DOHH2 (cell line): ENCODE measurements at regions not wholly inside any gene's neighbourhood (a gene's known extent, or its start where the extent isn't known, plus 50 kb on each side); places are given as distances from the start of the nearest gene placed in this dataset.

ENCODE experiments used
- H3F3A ChIP-seq: fragments of 200-600 bp; sonication (generic), shearing (Covaris generic); 2 replicates; pipeline ENCODE4 v1.6.0; 2016; ENCODE audit warnings: antibody characterized with exemption, mild to moderate bottlenecking; ENCODE audit not compliant: control insufficient read depth, insufficient read depth
- H3K27ac ChIP-seq: fragments of 200-600 bp; sonication (generic); 2 replicates; pipeline ENCODE4 v1.5.1; 2014; ENCODE audit warnings: low read depth, mild to moderate bottlenecking, low read length, moderate library complexity
- H3K27me3 ChIP-seq: fragments of 200-600 bp; sonication (generic); 2 replicates; pipeline ENCODE4 v1.6.1; 2014; ENCODE audit warnings: mild to moderate bottlenecking, low read length, mixed read lengths; ENCODE audit not compliant: control insufficient read depth
- H3K36me3 ChIP-seq: fragments of 200-600 bp; sonication (generic); 2 replicates; pipeline ENCODE4 v1.6.1; 2014; ENCODE audit warnings: mild to moderate bottlenecking, low read length, moderate library complexity, mixed read lengths; ENCODE audit not compliant: control insufficient read depth
- H3K4me1 ChIP-seq: fragments of 200-600 bp; sonication (generic); 2 replicates; pipeline ENCODE4 v1.6.1; 2014; ENCODE audit warnings: mild to moderate bottlenecking, low read length, mixed read lengths; ENCODE audit not compliant: control insufficient read depth
- H3K4me2 ChIP-seq: fragments of 200-600 bp; sonication (generic); 2 replicates; pipeline ENCODE4 v1.6.0; 2014; ENCODE audit warnings: mild to moderate bottlenecking, low read length, moderate library complexity
- H3K4me3 ChIP-seq: fragments of 200-600 bp; sonication (generic); 2 replicates; pipeline ENCODE4 v1.5.1; 2014; ENCODE audit warnings: mild to moderate bottlenecking, low read length, mixed read lengths
- H3K79me2 ChIP-seq: fragments of 200-600 bp; sonication (generic); 2 replicates; pipeline ENCODE4 v1.6.1; 2014; ENCODE audit warnings: mild to moderate bottlenecking, low read length, mixed read lengths; ENCODE audit not compliant: control insufficient read depth
- H3K9me2 ChIP-seq: fragments of 200-600 bp; sonication (generic); replicated peaks from 2 replicates; pipeline ENCODE4 v1.6.1; 2014; ENCODE audit warnings: mild to moderate bottlenecking, low read length, mixed read lengths; ENCODE audit not compliant: control insufficient read depth
- H3K9me3 ChIP-seq: fragments of 200-600 bp; sonication (generic); 2 replicates; pipeline ENCODE4 v1.6.1; 2014; ENCODE audit warnings: antibody characterized with exemption, low read length, mixed read lengths; ENCODE audit not compliant: control insufficient read depth, insufficient read depth
- H4K20me1 ChIP-seq: fragments of 200-600 bp; sonication (generic); 2 replicates; pipeline ENCODE4 v1.6.0; 2014; ENCODE audit warnings: low read depth, mild to moderate bottlenecking, antibody characterized with exemption, low read length, moderate library complexity; ENCODE audit not compliant: control insufficient read depth, insufficient read depth
- EZH2phosphoT487 ChIP-seq: fragments of 200-600 bp; sonication (generic); IDR thresholded peaks from 2 replicates; pipeline ENCODE4 v1.6.1; 2017; ENCODE audit warnings: borderline replicate concordance, mild to moderate bottlenecking, antibody characterized with exemption, low read length, moderate library complexity, mixed read lengths
- TF ChIP-seq, protein P1 (sequence below): fragments of 200-600 bp; sonication (generic); IDR thresholded peaks from one replicate; pipeline ENCODE4 v1.5.1; 2014; ENCODE audit warnings: antibody characterized with exemption, mild to moderate bottlenecking, low read depth, low read length; ENCODE audit not compliant: poor library complexity, severe bottlenecking

- TF ChIP-seq, protein P1, sequence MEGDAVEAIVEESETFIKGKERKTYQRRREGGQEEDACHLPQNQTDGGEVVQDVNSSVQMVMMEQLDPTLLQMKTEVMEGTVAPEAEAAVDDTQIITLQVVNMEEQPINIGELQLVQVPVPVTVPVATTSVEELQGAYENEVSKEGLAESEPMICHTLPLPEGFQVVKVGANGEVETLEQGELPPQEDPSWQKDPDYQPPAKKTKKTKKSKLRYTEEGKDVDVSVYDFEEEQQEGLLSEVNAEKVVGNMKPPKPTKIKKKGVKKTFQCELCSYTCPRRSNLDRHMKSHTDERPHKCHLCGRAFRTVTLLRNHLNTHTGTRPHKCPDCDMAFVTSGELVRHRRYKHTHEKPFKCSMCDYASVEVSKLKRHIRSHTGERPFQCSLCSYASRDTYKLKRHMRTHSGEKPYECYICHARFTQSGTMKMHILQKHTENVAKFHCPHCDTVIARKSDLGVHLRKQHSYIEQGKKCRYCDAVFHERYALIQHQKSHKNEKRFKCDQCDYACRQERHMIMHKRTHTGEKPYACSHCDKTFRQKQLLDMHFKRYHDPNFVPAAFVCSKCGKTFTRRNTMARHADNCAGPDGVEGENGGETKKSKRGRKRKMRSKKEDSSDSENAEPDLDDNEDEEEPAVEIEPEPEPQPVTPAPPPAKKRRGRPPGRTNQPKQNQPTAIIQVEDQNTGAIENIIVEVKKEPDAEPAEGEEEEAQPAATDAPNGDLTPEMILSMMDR: no peak
- TF ChIP-seq EZH2phosphoT487: no peak
- no peaks in the 10 kb centered on the region for H3K27me3 ChIP-seq
- H3F3A ChIP-seq: no peaks in the 10 kb centered on the region
- H3K4me3 ChIP-seq: no peak overlapping the region
- no peak overlapping the region for H3K27ac ChIP-seq
- H3K9me2 ChIP-seq: no peaks in the 10 kb centered on the region
- H3K79me2 ChIP-seq: no peaks in the 10 kb centered on the region
- no peaks in the 10 kb centered on the region for H3K4me1 ChIP-seq
- no peaks in the 10 kb centered on the region for H3K36me3 ChIP-seq
- no peak overlapping the region for H3K4me2 ChIP-seq
- H4K20me1 ChIP-seq: no peaks in the 10 kb centered on the region
- no peaks in the 10 kb centered on the region for H3K9me3 ChIP-seq
Observed at GRCh38 chr3:106120356-106120755, 251.5 kb upstream of the CBLB start.

- no peaks in the 10 kb centered on the region for H3K79me2 ChIP-seq
- H3K4me3 ChIP-seq: no peak overlapping the region
- H3K9me2 ChIP-seq: no peaks in the 10 kb centered on the region
- no peaks in the 10 kb centered on the region for H4K20me1 ChIP-seq
- no peaks in the 10 kb centered on the region for H3K4me1 ChIP-seq
- no peaks in the 10 kb centered on the region for H3K36me3 ChIP-seq
- H3K27me3 ChIP-seq: no peaks in the 10 kb centered on the region
- no peak overlapping the region for H3K4me2 ChIP-seq
- H3K27ac ChIP-seq: no peak overlapping the region
- H3F3A ChIP-seq: no peaks in the 10 kb centered on the region
- TF ChIP-seq, protein P1: peak; percentile 17
- no peak for TF ChIP-seq EZH2phosphoT487
- H3K9me3 ChIP-seq: no peaks in the 10 kb centered on the region
Observed at GRCh38 chr3:106121491-106122289, 252.9 kb upstream of the CBLB start.

DNA sequence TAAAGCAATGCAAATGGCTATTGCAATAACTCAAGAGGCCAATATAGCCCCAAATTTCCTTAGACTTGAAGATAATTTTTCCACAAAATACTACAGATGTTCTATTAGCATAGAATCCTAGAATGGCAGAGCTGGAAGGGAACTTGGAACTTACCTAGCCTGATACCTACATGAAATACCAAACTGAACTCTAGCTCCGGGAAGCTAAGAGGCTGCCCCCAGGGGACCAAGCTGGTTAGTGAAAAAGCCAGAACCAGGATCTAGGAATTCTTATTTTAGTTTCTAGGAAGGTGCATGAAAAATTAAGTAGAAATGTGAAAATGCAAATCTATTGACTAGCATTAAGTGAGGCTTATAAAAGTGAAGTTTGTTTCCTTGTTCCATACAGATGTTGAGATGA, 256.0 kb upstream of the CBLB start:
- no peaks in the 10 kb centered on the region for H3K9me3 ChIP-seq
- H3K27ac ChIP-seq: no peak overlapping the region
- TF ChIP-seq, protein P1: no peak
- TF ChIP-seq EZH2phosphoT487: no peak
- no peaks in the 10 kb centered on the region for H4K20me1 ChIP-seq
- no peak overlapping the region for H3K4me2 ChIP-seq
- H3K4me1 ChIP-seq: no peaks in the 10 kb centered on the region
- no peaks in the 10 kb centered on the region for H3K27me3 ChIP-seq
- H3K4me3 ChIP-seq: no peak overlapping the region
- H3K79me2 ChIP-seq: no peaks in the 10 kb centered on the region
- H3F3A ChIP-seq: no peaks in the 10 kb centered on the region
- no peaks in the 10 kb centered on the region for H3K36me3 ChIP-seq
- no peaks in the 10 kb centered on the region for H3K9me2 ChIP-seq
